ENCODE measurements at regions not wholly inside any gene's neighbourhood (a gene's known extent, or its start where the extent isn't known, plus 50 kb on each side); places are given as distances from the start of the nearest gene placed in this dataset.

GRCh38 chr5:32501071-32502002, 56.8 kb upstream of the ZFR start:
- Histone ChIP-seq H3K9me3 (no peaks in the 10 kb centered on the region), H3K4me3 (no peak overlapping the region), H3K27me3 (no peaks in the 10 kb centered on the region), H3K4me1 (peaks cover 0 to 17% of the 10 kb centered on the region in 2 donors), H3K36me3 (no peaks in the 10 kb centered on the region), H3K27ac (no peak overlapping the region)
- no peak for DNase-seq (ENCODE audit: low spot score in 2 of 2)
- no peak for TF ChIP-seq CTCF (IDR thresholded peaks at IDR 0.05)
- intact Hi-C loops (cut with DNase I): no loop called here

GRCh38 chr5:32500181-32500580, 55.6 kb upstream of the ZFR start:
- no peaks in the 10 kb centered on the region for H3K27me3 ChIP-seq
- TF ChIP-seq CTCF (IDR thresholded peaks at IDR 0.05): no peak
- no peaks in the 10 kb centered on the region for H3K9me3 ChIP-seq
- H3K27ac ChIP-seq: no peak overlapping the region
- H3K4me1 ChIP-seq: peaks cover 0 to 6% of the 10 kb centered on the region in 2 donors
- no peak overlapping the region for H3K4me3 ChIP-seq
- H3K36me3 ChIP-seq: no peaks in the 10 kb centered on the region
- DNase-seq (ENCODE audit: low spot score in 2 of 2): no peak
- intact Hi-C loops (cut with DNase I): no loop called here

- H3K4me1 ChIP-seq: peaks cover 0 to 2% of the 10 kb centered on the region in 2 donors
- H3K36me3 ChIP-seq: no peaks in the 10 kb centered on the region
- no peak for DNase-seq (ENCODE audit: low spot score in 2 of 2)
- no peak overlapping the region for H3K27ac ChIP-seq
- no peaks in the 10 kb centered on the region for H3K9me3 ChIP-seq
- intact Hi-C loops (cut with DNase I): loop anchor here (5.0 kb wide), 1 partner anchor 38 kb away; no protein-coding TSS in a partner anchor
- no peak overlapping the region for H3K4me3 ChIP-seq
- no peaks in the 10 kb centered on the region for H3K27me3 ChIP-seq
- no peak for TF ChIP-seq CTCF (IDR thresholded peaks at IDR 0.05)
Observed at GRCh38 chr5:32499261-32499660, 54.7 kb upstream of the ZFR start.

GRCh38 chr5:32498484-32498883, 53.9 kb upstream of the ZFR start:
- TF ChIP-seq CTCF (IDR thresholded peaks at IDR 0.05): no peak
- Histone ChIP-seq H3K36me3 (no peaks in the 10 kb centered on the region), H3K4me3 (no peak overlapping the region), H3K27ac (no peak overlapping the region), H3K9me3 (no peaks in the 10 kb centered on the region), H3K27me3 (no peaks in the 10 kb centered on the region), H3K4me1 (no peaks in the 10 kb centered on the region)
- intact Hi-C loops (cut with DNase I): loop anchor here (5.0 kb wide), 1 partner anchor 39 kb away; no protein-coding TSS in a partner anchor
- no peak for DNase-seq (ENCODE audit: low spot score in 2 of 2)

GRCh38 chr5:32496104-32496503, 51.6 kb upstream of the ZFR start:
- TF ChIP-seq CTCF (IDR thresholded peaks at IDR 0.05): no peak
- H3K27me3 ChIP-seq: no peaks in the 10 kb centered on the region
- no peak for DNase-seq (ENCODE audit: low spot score in 2 of 2)
- no peak overlapping the region for H3K27ac ChIP-seq
- intact Hi-C loops (cut with DNase I): loop anchor here (5.0 kb wide), 1 partner anchor 41 kb away; no protein-coding TSS in a partner anchor
- H3K4me3 ChIP-seq: no peak overlapping the region
- H3K4me1 ChIP-seq: no peaks in the 10 kb centered on the region
- no peaks in the 10 kb centered on the region for H3K9me3 ChIP-seq
- no peaks in the 10 kb centered on the region for H3K36me3 ChIP-seq
